ENCODE measurements at regions not wholly inside any gene's neighbourhood (a gene's known extent, or its start where the extent isn't known, plus 50 kb on each side); places are given as distances from the start of the nearest gene placed in this dataset.

- TF ChIP-seq ZNF138 (CRISPR knock-in tag; conservative IDR thresholded peaks at IDR 0.05) (no peak), SOX15 (CRISPR knock-in tag; IDR thresholded peaks at IDR 0.05) (no peak), ATF3 (CRISPR knock-in tag; conservative IDR thresholded peaks at IDR 0.05) (no peak), GRHL2 (CRISPR knock-in tag; IDR thresholded peaks at IDR 0.05; ENCODE audit: insufficient replicate concordance, severe bottlenecking) (no peak), NR1H2 (CRISPR knock-in tag; IDR thresholded peaks at IDR 0.05) (no peak), ZNF263 (CRISPR knock-in tag; IDR thresholded peaks at IDR 0.05; ENCODE audit: low read depth) (no peak), ZNF317 (CRISPR knock-in tag; IDR thresholded peaks at IDR 0.05; ENCODE audit: borderline replicate concordance, low read depth) (no peak), MLX (CRISPR knock-in tag; IDR thresholded peaks at IDR 0.05) (no peak)
These were observed 442.2 kb upstream of the MANEA start (continued) for GRCh38 chr6:95135182-95135581.

- ATAC-seq (no peak), DNase-seq (ENCODE audit: low spot score) (no peak)
- no peaks in the 10 kb centered on the region for H3K9me3 Mint-ChIP-seq
- TF ChIP-seq GRHL2 (CRISPR knock-in tag; IDR thresholded peaks at IDR 0.05; ENCODE audit: insufficient replicate concordance, severe bottlenecking) (no peak), TEAD4 (CRISPR knock-in tag; IDR thresholded peaks at IDR 0.05) (no peak), ATF1 (CRISPR knock-in tag; IDR thresholded peaks at IDR 0.05) (no peak), CDX4 (CRISPR knock-in tag; IDR thresholded peaks at IDR 0.05; ENCODE audit: borderline replicate concordance) (no peak), ZMAT4 (CRISPR knock-in tag; IDR thresholded peaks at IDR 0.05) (no peak), CREM (CRISPR knock-in tag; IDR thresholded peaks at IDR 0.05) (no peak), ZNF416 (CRISPR knock-in tag; IDR thresholded peaks at IDR 0.05) (no peak), OVOL2 (CRISPR knock-in tag; IDR thresholded peaks at IDR 0.05; ENCODE audit: borderline replicate concordance) (no peak), KAT7 (CRISPR knock-in tag; IDR thresholded peaks at IDR 0.05; ENCODE audit: borderline replicate concordance) (no peak), RELA (CRISPR knock-in tag; IDR thresholded peaks at IDR 0.05; ENCODE audit: borderline replicate concordance) (no peak), ZNF138 (CRISPR knock-in tag; conservative IDR thresholded peaks at IDR 0.05) (no peak), JAZF1 (CRISPR knock-in tag; IDR thresholded peaks at IDR 0.05) (no peak), TP53 (CRISPR knock-in tag; IDR thresholded peaks at IDR 0.05) (no peak)
- TF ChIP-seq, protein P1, sequence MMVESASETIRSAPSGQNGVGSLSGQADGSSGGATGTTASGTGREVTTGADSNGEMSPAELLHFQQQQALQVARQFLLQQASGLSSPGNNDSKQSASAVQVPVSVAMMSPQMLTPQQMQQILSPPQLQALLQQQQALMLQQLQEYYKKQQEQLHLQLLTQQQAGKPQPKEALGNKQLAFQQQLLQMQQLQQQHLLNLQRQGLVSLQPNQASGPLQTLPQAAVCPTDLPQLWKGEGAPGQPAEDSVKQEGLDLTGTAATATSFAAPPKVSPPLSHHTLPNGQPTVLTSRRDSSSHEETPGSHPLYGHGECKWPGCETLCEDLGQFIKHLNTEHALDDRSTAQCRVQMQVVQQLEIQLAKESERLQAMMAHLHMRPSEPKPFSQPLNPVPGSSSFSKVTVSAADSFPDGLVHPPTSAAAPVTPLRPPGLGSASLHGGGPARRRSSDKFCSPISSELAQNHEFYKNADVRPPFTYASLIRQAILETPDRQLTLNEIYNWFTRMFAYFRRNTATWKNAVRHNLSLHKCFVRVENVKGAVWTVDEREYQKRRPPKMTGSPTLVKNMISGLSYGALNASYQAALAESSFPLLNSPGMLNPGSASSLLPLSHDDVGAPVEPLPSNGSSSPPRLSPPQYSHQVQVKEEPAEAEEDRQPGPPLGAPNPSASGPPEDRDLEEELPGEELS (CRISPR knock-in tag; IDR thresholded peaks at IDR 0.05) = no peak
- TF ChIP-seq, protein P2, sequence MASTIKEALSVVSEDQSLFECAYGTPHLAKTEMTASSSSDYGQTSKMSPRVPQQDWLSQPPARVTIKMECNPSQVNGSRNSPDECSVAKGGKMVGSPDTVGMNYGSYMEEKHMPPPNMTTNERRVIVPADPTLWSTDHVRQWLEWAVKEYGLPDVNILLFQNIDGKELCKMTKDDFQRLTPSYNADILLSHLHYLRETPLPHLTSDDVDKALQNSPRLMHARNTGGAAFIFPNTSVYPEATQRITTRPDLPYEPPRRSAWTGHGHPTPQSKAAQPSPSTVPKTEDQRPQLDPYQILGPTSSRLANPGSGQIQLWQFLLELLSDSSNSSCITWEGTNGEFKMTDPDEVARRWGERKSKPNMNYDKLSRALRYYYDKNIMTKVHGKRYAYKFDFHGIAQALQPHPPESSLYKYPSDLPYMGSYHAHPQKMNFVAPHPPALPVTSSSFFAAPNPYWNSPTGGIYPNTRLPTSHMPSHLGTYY (CRISPR knock-in tag; IDR thresholded peaks at IDR 0.05) = no peak
- no peak overlapping the region for H3K27ac Mint-ChIP-seq
- H3K4me3 Mint-ChIP-seq = no peak overlapping the region
- H3K36me3 Mint-ChIP-seq = no peaks in the 10 kb centered on the region
- no peaks in the 10 kb centered on the region for H3K4me1 Mint-ChIP-seq
- H3K27me3 Mint-ChIP-seq (ENCODE audit: low read depth) = no peaks in the 10 kb centered on the region
- POLR2A ChIA-PET = no interaction called here
- CTCF ChIA-PET = no interaction called here
These were observed 435.2 kb upstream of the MANEA start for GRCh38 chr6:95142101-95142500.

Data from WTC11 (cell line).